ENCODE measurements at regions not wholly inside any gene's neighbourhood (a gene's known extent, or its start where the extent isn't known, plus 50 kb on each side); places are given as distances from the start of the nearest gene placed in this dataset.
"Not testable (repeated sequence)": the region's sequence is repeated elsewhere in the genome, so short reads cannot be mapped to it uniquely, and the experiment has no call there.

- not testable (repeated sequence) for DNase-seq
Observed at GRCh38 chr21:17299576-17299975, 213.3 kb upstream of the CXADR start.

DNA sequence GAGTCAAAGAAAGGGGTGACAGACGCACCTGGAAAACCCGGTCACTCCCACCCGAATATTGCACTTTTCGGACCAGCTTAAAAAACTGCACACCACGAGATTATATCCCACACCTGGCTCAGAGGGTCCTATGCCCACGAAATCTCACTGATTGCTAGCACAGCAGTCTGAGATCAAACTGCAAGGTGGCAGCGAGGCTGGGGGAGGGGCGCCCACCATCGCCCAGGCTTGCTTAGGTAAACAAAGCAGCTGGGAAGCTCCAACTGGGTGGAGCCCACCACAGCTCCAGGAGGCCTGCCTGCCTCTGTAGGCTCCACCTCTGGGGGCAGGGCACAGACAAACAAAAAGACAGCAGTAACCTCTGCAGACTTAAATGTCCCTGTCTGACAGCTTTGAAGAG lies 185.1 kb upstream of the CXADR start:
- not testable (repeated sequence) for DNase-seq

DNA sequence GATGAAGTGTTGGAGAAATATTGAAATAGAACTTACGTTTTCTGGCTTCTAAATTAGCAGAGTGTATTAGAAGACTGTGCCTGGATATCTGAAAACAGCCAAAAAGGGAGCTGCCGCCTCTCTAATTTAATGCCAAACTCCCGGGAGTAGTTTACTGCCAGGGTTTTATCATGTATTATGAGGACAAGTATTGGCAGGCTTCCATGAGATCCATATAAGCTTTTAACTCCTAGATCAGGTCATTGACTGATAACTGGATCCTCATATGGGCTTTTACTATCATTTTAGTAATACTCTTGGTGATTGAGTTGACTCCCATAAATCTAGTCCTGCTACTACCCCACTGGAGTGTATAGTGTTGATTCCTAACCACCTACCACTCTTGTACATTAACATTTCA lies 178.4 kb upstream of the CXADR start:
- DNase-seq: no peak

GRCh38 chr21:17340081-17340480 lies 172.8 kb upstream of the CXADR start:
- DNase-seq: no peak

GRCh38 chr21:17343055-17343454 lies 169.8 kb upstream of the CXADR start:
- peak; percentile 2 for DNase-seq

DNA sequence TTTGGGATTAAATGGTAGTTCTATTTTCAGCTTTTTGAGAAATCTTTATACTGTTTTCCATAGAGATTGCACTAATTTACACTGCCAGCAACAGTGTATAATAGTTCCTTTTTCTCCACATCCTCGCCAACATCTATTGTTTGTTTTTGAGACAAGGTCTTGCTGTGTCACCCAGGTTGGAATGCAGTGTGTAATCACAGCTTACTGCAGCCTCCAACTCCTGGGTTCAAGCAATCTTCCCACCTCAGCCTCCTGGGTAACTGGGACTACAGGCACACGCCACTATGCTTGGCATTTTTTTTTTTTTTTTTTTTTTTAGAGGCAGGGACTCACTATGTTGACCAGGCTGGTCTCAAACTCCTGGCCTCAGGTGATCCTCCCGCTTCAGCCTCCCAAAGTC lies 164.5 kb upstream of the CXADR start:
- no peak for DNase-seq

GRCh38 chr21:17348849-17349248 lies 164.0 kb upstream of the CXADR start:
- DNase-seq: no peak

- no peak for DNase-seq
Observed at GRCh38 chr21:17351766-17352165, 161.1 kb upstream of the CXADR start.

- DNase-seq: no peak
Observed at GRCh38 chr21:17352996-17353655, 159.7 kb upstream of the CXADR start.

DNA sequence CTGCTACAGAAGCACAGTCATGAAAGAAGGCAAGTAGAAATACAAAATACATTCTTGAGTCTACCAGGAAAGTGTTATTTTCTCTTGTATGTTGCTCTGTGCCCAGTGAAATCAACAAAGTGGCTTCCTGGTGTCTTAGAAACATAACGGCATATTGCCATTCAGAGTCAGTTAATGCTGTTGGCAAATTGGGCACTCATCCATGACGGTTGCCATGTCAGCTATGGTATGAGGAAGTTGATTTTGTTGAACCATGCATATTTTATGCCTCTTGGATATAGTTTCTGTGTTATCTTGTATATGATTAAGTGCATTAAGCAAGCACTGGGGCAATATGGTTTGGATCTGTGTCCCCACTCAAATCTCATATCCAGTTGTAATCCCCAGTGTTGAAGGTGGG lies 153.1 kb upstream of the CXADR start:
- DNase-seq: no peak

GRCh38 chr21:17368748-17369363 lies 144.0 kb upstream of the CXADR start:
- DNase-seq: no peak

DNA sequence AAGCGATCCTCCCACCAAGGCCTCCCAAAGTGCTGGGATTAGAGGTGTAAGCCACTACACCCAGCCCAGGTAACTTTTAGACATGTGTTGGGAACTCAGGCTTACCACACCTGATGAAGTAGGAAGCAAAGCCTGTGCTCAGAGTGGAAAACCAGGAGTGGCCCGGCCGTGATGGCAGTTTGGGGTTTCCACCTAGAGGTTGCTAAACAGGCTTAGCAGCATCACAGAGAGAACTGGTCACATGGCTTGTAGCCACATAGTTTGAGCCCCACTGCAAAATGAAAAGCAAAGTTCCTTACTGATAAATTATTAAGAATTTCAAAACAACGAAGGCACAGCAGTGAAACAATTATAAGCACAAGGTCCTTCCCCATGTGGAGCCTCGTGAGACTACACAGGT lies 142.6 kb upstream of the CXADR start:
- DNase-seq: no peak

- DNase-seq: no peak
Observed at GRCh38 chr21:17370916-17371315, 141.9 kb upstream of the CXADR start.

- DNase-seq: no peak
Observed at GRCh38 chr21:17371450-17371849, 141.4 kb upstream of the CXADR start.

DNA sequence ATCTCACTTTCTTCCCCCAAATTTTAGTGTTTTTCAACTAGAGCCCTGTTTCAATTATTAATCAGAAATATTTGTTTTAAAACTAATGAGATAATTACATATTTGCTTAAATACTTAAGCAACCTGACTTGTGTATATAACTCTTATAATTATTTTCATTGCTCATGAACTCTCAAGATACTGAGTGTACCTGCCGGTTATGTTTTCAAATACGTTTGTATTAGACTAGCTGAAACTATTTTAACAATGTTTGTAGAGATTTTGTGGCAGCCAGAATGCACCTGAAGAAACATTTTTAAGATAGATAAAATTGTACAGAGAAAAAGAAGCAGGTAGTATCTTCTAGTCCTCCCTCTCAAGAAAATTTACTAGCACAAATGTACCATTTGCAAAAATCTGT lies 140.6 kb upstream of the CXADR start:
- no peak for DNase-seq

- DNase-seq: no peak
Observed at GRCh38 chr21:17386498-17386897, 126.3 kb upstream of the CXADR start.

DNA sequence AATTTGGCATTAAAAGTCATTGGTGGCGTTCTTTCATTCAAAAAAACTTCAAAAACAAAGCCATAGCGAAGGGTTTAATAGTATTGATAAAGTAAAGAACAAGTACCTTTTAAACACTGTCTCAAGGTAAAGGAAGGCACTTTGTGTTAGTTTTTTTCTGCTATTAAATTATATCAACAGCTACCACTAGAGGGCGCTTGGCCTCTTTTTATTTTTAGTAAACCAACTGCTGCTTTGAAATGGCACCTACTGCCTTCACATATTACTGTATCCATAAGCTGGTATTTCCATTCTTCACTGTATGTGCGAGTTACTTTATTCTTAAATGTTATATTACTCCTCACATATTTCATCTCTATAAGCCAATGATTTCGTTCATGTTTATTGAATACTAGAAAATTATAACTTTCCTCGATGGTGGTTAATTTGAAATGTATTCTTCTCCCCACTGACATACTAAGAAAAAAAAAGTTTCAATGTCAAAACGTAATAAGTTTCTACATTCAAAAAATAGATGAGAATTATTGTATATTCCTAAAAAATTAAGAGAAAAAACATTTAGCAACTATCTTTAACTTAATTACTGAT lies 125.7 kb upstream of the CXADR start:
- DNase-seq: peak; percentile 75

- DNase-seq: no peak
Observed at GRCh38 chr21:17388226-17388625, 124.6 kb upstream of the CXADR start.

- no peak for DNase-seq
Observed at GRCh38 chr21:17389311-17389710, 123.5 kb upstream of the CXADR start.

DNA sequence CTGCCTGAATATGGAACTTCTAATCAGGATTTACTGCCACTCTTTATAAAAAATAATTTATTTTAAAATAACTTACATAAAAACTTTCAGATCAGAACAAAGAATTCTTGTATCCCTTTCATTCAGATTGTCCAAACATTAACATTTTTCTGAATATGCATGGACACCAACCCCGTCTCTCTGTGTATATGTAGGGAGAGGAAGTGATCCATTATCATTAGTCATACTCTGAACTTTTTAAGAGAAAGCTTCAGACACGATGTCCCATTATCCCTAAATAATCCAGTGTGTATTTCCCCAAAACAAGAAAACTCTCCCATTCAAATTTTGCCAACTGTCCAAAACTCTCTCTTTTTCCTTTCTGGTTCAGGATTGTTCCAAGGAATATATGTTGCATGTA lies 122.3 kb upstream of the CXADR start:
- no peak for DNase-seq

DNA sequence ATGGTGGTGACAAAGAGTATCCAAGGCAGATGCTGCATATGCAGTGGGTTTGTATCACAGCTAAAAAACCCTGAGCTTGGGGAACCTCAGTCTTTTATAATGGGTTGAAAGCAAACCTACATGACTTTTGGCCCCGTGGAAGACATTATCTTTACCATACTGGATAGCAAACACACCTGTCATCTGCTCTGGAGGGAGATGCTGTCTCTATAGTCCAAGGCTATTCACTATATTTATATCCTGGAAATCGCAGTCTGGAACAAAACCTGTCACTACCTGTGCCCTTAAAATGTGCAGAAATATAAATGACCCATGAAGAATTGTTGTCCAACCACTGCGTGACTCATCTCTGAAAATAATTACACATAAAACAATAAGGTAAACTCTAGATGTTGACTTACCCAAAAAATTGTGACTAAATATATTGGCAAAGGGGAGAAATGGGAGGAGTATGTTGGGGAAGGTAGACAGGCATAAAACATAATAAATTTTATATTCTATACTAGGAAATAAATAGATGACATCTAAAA lies 121.0 kb upstream of the CXADR start:
- no peak for DNase-seq

DNA sequence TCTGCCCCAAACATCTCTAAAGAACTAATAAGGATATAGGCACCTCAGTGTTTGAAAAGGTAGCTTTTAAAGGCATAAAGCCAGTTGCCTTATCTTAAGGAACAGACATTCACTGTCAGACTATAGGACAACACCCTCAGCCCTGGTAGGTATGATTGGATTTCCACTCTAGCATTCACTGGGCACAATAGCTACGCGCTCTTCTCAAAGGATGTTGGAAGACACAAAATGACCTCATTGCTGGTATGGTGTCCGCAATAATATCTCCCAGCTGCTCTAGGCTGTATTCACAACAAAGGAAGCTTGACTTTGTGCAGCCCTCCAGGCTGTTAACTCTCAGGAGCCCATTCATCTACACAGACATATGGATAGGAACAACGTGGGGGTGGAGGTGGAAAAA lies 119.4 kb upstream of the CXADR start:
- DNase-seq: no peak

GRCh38 chr21:17396948-17397347 lies 115.9 kb upstream of the CXADR start:
- no peak for DNase-seq
